ENCODE measurements at regions not wholly inside any gene's neighbourhood (a gene's known extent, or its start where the extent isn't known, plus 50 kb on each side); places are given as distances from the start of the nearest gene placed in this dataset.

DNA sequence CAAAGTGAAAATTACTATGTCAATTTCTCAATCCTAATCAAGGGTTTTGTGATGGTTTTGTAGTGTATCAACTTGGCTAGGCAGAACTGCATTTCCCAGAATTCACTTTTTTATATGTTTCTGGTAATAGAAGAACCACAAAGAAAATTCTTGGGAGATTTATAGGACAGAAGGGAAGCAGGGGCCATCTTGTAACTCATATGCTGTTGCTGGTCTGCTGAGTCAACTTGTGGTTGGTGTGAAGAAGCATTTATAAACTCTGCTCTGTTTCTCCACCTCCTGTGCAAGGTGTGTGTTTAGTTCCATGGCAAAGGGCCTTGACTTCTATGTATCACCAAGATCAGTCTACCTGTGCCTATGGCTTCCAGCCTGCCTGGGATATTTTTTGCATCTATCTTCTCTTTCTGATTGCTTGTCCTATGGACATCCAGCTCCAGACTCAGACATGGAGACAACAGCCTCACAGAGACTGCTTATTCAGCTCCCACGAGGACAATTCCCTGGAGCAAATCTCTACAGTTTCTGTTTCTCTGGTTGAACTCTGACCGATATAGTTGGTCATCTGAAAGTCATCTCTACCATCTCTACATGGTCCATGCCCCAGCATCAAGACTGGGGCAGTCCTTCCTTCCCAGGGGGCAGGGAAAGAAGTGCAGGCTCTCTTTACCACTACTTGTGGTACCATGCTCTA lies 364.3 kb upstream of the DDHD1 start:
- no peak for DNase-seq (ENCODE audit: low spot score)

DNA sequence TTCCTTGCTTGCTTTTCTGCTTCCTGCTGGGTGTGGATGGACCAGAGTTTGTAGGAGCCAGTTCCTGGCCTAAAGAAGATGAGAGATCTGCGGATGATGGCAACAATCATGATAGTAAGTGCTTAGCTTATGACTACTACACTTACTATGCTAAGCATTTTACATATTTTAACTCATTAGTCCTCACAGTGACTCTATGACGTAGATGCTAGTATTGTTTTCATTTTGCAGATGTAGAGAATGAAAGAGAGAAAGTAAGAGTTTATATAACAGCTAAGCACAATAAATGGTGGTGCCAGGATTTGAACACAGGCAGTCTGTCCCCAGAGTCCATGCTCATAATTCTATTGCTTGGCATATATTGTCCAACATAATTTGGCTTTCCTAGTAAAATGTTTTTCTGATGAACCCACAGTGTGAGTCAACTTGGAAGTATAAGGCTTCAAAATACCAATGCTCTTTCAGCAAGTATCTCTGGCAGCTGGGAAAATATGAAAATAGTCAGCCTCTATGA lies 363.2 kb upstream of the DDHD1 start:
- no peak for DNase-seq (ENCODE audit: low spot score)

DNA sequence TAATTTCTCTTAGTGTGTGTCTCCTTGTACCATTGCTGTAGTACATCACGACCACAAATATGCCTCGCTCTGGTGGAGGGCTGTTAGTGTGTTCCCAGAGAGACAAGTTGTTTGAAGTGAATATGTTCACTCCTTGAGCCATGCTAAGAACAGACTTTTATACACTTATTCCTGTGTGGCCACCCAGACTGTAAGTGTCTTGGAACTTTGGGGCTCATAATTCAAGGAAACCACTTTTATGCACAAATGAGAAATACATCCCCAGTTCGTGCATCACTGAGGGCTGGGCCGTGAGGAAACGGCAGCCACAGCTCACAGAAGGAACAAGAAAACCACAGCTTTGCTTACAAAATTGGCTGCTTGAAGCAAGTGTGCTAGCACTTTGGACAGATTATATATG lies 362.2 kb upstream of the DDHD1 start:
- DNase-seq (ENCODE audit: low spot score) = no peak

DNA sequence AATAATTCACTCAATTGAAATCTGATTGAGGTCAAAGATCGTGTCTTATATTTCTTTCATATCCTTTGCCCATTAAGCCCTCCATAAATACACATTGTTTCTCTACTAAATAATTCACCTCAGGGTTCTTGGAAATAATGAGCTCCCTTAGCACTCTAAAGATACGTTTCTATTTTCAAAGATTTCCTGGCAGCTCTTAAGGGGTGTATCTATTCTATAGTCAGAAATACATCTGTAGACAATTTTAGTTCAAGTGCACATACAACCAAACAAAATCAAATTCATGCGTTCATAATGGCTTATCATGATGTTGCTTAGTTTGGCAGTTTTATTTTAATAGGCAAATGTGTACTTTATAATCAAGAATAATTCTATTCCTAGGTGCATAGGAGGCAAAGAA lies 361.1 kb upstream of the DDHD1 start:
- DNase-seq (ENCODE audit: low spot score) = no peak

DNA sequence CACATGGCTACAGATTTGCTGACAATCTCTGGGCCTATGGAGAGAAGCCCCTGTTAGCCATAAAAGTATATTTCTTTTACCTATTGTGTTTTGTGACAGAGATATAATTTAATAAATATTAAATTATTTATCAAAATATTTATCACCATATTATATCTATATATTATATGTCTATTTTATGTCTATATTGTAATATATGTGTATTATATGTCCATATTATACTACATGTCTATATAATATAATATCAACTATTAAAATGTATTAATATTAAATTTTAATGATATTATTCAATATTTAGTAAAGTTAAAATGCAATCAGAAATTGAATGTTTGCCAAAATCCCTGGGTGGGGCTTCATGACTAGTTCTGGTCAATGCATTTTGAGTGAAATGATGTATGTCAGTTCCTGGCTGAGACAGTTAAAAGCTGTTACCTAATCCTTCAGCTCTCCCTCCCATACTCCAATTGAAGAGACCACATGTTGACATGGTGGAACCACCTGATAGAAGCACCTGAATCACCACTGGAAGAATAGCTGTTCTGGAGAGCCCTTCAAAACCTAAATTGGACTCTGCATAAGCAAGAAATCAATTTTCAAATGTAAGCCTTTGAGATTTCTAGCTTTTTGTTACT lies 357.3 kb upstream of the DDHD1 start:
- DNase-seq (ENCODE audit: low spot score) = no peak

DNA sequence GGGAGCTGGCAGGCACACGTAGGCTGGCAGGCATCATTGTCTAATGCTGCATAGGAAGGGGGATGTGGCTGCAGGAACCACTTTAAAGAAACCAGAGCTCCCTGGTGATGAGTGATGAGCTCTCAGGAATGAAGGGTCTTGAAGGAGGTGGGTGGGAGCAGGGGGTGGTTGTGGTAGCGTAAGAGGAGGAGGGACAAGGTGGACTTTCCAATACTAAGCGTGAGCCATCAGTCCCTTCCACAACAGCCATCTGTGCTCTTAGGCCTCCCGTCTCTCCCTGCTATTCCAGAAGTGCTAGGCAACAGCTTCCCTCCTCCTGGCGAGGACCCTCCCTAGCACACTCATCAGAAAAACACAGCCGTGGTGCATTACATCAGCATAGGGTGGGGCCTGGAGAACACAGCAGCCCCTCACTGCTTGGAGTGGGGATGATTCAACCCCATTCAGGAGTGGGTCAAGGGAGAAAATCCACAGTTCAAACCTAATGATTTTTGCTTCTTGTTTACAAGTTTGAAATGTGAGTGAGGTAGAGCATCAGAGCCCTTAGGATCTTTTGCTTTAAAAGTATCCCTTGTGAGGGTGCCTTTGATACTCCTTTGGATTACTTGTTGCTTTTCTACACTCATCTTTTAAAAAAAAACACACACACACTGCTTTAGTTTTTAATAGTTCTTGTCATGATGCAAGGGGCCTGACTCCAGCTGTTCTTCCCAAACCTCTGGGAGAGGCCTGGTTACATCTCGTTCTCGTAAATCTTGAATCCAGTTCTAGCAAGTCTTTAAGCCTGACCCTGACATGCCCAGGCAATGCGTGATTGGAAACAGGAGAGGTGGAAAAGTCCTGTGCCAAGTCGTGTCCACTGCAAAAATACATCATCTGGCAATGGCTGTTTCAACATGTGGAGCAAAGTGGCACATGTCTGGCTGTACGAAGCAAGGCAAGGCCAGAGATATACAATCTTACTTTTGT lies 356.4 kb upstream of the DDHD1 start:
- no peak for DNase-seq (ENCODE audit: low spot score)

DNA sequence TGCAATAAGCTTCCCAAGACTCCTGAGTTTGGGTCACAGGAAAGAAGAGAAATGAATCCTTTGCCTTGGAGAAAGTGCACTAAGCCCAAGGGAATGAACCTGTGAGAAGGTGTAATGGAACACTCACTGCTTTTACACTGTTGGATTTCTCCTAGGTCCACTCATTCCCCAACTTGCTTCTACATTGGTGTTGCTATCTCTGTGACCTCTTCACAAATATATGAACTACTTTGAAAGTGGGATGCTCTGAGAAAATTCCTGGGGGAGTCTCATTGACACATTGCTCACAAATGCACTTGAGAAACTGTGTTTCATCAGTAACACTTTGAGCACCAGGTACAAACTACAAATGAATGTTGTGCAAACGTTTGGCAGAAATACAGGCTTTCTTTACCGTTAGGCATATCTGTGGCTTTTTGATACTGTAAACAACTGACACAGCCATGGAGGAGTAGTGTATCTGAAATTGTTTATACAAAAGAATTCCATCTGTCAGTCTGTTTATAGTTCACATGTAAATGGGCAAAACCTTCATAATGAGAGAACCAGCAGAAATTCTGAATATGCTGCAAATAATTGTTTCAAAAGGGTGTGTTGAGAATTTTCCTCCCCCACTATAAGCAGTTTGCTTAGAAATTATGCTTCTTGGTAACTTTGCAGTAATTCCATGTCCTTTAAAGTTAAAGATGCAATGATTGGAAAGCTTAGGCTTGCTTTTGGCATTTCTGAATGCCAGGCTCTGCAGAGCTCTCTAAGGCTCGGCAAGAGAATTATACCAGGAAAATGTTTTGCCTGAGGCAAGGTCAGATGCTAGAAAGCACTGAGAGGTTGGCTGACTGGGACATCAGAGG lies 348.5 kb upstream of the DDHD1 start:
- no peak for DNase-seq (ENCODE audit: low spot score)

DNA sequence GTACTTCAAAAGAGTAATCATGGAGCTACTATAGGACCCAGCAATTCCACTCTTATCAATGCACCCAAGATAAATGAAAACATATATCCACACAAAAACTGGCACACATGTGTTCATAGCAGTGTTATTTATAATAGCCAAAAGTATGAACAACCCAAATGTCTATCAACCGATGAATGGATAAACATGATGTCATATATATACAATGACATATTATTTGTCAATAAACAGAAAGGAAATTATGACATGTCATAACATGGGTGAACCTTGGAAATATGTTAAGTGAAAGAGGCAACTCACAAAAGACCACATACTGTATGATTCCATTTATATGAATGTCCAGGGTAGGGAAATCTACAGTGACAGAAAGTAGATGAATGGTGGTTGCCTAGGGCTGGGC lies 347.1 kb upstream of the DDHD1 start:
- no peak for DNase-seq (ENCODE audit: low spot score)

DNA sequence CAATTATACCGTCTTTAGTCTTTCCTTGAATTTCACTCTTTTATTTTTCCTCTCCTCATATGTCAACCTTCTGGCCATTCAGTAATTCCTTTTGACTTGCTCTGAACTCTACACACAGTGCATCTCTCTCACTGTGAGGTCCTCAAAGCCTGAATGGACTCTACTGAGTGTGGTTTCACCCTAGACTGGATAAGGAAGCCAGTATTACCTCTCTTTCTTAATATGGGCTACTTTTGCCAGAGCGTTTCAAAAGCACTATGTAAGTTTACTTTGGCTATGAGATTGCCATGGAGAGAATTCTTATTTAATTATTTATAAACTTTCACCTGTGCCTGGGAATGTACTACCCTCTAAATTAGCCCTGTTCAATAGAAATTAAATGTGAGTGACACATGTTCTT lies 343.5 kb upstream of the DDHD1 start:
- DNase-seq (ENCODE audit: low spot score) = no peak

DNA sequence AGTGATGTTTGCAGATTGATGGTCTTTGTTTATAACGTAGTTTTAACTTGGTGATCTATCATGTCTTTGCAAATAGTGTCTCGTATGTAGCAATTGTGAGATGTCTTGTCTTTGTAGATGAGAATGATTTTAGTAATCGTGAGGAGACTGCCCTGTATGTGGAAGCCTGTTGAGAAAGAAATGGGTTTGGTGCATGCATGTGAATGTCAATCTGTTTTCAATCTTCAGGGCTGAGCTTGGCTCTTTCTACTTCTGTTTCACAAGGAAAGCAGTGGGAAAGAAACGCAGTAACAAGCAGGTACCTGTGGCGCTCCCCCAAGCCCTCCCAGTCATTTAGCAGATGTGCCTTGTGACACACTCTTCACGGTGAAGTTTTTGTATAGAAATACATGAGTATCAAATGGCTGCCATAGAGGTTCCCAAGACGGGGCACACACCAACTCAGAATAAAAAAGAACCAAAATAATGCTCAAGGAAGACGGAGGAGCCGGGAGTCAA lies 342.8 kb upstream of the DDHD1 start:
- no peak for DNase-seq (ENCODE audit: low spot score)

DNA sequence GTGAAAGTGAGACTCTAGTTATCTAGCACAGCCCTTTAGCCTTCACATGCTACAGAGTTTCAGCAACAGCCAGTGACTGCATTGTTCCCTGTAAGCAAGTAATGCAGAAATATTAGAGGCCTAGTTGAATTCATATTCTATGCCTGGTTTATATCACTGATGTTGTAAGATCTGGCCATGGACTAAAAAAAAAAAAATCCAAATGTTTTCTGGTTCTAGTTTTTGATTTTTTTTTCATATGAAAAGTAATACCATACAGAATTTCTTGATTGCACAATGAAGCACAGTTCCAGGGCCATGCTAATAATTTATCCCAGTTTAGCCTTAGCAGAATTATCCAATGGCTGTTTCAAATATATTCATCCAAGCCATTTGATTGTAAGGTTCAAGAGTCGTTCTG lies 341.5 kb upstream of the DDHD1 start:
- DNase-seq (ENCODE audit: low spot score) = no peak

DNA sequence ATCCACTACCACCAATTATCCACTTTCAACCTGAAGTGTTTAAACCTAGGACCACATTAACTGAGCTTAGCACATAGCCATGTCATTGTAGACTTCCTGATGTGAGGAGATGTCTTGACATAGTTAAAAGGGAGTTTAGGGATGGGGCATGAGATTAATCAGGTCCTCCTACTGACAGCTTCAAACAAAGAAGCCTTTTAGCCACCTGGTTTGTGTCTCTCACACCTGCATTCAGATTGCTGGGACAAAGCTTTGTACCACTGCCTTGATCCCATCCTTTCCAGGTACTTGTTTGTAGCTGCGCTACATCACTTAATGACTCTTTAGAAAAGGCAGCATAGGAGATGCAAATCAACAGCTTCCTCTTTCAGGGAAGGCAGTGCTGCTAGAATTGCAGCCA lies 340.7 kb upstream of the DDHD1 start:
- no peak for DNase-seq (ENCODE audit: low spot score)

DNA sequence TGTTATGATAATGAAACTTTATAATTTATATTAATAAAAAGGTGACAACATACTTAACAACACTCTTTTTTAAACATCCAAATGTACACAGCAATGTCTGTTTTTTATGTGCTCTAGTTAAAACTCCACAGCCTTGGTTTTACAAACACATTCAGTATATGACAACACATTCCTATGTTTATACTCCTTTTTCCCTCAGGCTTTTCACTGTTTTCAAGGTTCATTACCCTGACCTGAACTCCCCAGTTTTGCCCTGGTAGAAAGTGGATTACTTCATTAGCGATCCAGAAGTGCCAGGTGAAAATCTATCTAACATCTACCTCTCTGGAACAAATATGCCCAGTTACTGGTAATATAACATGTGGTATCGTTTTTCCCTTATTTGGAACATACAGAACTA lies 340.2 kb upstream of the DDHD1 start:
- no peak for DNase-seq (ENCODE audit: low spot score)

DNA sequence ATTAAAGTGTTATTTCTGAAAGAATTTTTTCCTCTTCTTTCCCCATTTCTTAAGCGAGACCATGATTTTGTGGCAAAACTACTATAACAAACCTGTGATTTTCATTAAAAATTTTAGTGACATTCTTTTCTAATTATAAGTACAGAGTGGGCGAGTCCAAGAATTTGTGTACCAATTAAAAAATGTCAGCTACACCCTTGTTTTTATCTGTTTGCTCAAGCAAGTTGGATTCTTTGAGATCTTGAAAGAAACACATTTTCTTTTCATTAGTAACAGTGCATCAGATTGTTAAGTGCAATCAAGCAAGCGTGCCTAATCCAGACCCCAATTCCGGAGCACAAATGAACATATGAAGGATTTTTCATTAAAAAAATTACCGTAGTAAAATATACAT lies 338.8 kb upstream of the DDHD1 start:
- DNase-seq (ENCODE audit: low spot score) = no peak

DNA sequence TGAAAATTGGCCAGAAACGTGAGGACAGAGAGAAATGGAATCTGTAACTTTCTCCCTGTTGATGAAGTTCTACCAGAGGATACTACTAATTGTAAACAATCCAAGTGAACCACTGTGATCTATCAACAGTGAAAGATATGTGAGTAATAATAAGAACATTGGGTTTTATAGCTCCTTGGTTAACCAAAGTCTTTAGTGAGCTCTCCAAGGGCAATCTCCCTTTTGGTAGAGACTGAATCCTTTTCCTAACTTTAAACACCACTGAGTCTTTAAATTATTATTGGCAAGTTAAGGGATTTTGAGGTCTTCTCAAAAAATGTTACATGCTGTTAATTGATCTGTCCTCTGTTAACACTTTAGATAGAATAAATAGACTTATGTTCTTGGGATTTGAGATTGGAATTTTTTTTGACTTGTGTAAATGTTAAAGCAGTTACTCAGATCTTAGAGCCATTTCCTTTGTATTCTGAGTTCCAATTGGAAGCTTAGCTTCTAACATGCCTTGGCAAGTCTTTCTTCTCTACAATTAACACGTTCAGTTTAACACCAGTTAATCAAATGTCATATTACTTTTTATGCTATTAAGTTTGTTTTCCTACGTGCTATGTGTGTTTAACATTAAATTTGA lies 338.2 kb upstream of the DDHD1 start:
- no peak for DNase-seq (ENCODE audit: low spot score)

DNA sequence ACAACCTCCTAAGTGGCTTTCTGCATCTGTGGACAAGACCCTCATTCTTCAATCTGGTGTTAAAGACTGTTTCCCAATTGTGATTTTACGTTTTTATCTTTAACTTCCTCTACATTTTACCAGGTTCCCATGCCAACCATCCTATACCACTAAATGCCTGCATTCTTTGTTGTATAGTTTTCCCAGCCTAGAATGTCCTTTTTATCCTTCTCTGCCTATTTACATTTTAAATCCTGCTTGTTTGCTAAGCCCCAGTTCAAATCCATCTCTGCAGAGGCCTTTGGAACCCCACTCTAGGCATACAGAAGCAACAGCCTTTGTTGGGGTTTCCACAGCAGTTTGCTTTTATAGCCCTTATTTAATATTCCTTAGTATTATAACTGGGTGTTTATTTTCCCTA lies 325.1 kb upstream of the DDHD1 start:
- no peak for DNase-seq (ENCODE audit: low spot score)

DNA sequence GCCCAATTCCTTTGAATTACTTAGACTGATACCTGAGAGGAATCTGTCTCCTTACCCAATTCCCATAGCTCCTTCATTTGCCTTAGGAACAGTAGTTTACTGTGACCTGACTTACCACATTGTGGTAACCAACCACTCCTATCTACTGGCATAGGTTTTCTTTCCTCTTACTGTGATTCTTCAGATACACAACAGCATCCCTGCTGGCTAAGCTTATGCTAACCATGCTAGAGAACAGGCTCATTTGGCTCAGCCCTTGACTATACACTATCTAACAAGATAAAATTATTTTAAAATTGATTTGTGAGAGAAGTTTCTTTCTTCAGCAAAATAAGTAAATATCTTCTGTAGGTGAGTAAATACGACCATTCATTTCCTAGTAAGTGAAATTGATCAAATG lies 320.4 kb upstream of the DDHD1 start:
- DNase-seq (ENCODE audit: low spot score) = no peak

DNA sequence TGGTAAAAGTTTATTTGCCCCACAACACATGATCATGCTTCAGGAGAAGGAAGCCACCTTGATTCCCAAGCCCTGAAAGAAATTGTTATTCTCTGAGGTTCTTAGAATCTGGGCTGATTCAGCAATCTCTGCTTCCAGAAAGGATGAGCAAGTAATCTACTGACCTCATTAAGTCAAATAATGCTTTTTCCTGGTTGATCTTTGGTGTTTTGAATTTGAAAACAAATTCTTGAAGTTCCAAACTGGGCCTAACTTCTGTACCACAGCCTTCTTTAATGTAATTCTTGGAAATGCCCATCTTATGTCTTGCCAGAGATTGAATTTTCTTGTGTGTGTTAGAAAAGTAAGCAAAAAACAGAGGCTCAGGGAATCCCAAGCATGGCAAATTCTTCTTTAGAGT lies 319.2 kb upstream of the DDHD1 start:
- DNase-seq (ENCODE audit: low spot score) = no peak

DNA sequence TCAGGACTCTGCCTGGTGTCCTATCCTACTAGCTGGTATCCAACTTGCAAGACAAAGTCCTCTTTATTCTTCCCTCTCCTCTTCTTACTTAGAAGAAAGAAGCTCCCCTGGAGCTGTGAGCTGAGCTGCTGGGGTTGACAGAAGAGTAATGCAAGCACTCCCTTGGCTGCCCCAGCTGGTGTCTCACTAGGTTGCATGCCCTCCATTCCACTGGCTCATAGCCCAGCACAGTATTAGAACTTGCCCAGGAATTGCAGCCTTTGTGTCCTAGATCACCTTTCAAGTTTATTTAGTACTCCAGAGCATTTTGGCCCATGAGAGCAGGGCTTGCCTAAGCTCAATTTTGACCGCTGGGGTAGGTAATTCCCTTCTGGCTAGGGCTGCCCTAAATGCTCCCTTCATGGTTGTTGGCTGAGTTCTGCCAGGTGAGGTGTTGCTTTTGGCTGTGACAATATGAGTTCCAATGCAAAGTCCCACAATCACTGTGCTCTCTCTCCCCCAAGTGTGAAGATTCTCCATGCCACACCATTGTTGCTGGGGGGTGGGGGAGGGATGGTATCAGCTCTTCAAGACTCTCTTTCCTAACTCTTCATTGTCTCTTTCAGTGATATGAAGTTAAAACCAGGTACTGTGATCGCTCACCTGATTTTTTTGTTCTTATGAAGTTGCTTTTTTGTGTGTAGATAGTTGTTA lies 317.4 kb upstream of the DDHD1 start:
- no peak for DNase-seq (ENCODE audit: low spot score)

DNA sequence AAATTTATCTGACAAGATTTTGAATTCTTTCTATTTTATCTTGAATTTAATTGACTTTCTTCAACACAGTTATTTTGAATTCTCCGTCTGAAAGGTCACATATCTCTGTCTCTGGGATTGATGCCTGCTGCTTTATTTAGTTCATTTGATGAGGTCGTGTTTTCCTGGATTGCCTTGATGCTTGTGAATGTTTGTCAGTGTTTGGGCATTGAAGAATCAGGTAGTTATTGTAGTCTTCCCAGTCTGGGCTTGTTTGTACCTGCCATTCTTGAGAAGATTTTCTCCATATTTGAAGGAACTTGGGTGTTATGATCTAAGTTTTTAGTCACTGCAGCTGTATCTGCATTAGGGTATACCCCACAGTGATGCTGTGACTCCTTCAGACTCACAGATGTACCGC lies 315.8 kb upstream of the DDHD1 start:
- DNase-seq (ENCODE audit: low spot score) = no peak

DNA sequence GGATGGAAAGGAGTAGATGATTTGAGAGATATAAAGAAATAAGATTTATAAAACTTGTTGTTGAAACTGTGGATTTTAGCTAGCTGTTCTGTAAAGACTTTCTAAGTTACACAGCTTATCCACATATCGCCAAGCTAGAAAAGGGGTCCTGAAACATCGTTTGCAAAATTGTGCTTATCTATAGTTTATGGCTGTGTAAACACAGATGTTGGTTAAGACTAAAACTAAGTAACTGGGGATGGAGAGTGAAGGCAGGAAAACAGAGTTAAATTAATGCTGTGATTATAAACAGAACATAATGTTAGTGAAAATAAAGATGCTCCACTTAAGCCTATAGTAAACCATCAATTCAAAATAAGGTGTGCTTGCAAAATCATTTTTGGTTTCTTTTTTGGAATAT lies 311.3 kb upstream of the DDHD1 start:
- no peak for DNase-seq (ENCODE audit: low spot score)

All from activated CD4-positive, alpha-beta T cell treated with anti-CD3 and anti-CD28 coated beads, Interleukin-2, Interleukin-4, amounts not matched to agents 100 ng/mL and 50 ng/mL, durations not matched to agents 16 hours and 8 hours (primary cell).